ENCODE measurements at regions not wholly inside any gene's neighbourhood (a gene's known extent, or its start where the extent isn't known, plus 50 kb on each side); places are given as distances from the start of the nearest gene placed in this dataset.

- no peak for DNase-seq (ENCODE audit: low spot score)
- intact Hi-C loops (cut with DNase I), result no loop called here
These were observed 1239.7 kb downstream of the C4orf33 start for GRCh38 chr4:130335417-130336194.

GRCh38 chr4:130336585-130337217 lies 1240.7 kb downstream of the C4orf33 start:
- Histone ChIP-seq H3K27me3 (replicated peaks; ENCODE audit: insufficient read depth) (no peaks in the 10 kb centered on the region), H3K4me3 (no peak overlapping the region), H3K36me3 (no peaks in the 10 kb centered on the region), H3K27ac (no peak overlapping the region), H3K9me3 (no peaks in the 10 kb centered on the region), H3K4me1 (replicated peaks) (no peaks in the 10 kb centered on the region)
- WGBS, result 77% methylated on average over 5 of the region's 5 CpGs
- TF ChIP-seq CTCF (IDR thresholded peaks at IDR 0.05) (no peak), POLR2AphosphoS5 (IDR thresholded peaks at IDR 0.05) (no peak), POLR2A (IDR thresholded peaks at IDR 0.05) (no peak)
- no peak for DNase-seq (ENCODE audit: low spot score)
- intact Hi-C loops (cut with DNase I), result no loop called here

More at GRCh38 chr4:130335417-130336194, 1239.7 kb downstream of the C4orf33 start:
- Histone ChIP-seq H3K36me3 (no peaks in the 10 kb centered on the region), H3K4me3 (no peak overlapping the region), H3K27ac (no peak overlapping the region), H3K9me3 (no peaks in the 10 kb centered on the region), H3K4me1 (replicated peaks) (no peaks in the 10 kb centered on the region), H3K27me3 (replicated peaks; ENCODE audit: insufficient read depth) (no peaks in the 10 kb centered on the region)
- WGBS, result 68% methylated on average over 5 of the region's 5 CpGs
- TF ChIP-seq POLR2AphosphoS5 (IDR thresholded peaks at IDR 0.05), result no peak
- TF ChIP-seq POLR2A (IDR thresholded peaks at IDR 0.05), result no peak
- TF ChIP-seq CTCF (IDR thresholded peaks at IDR 0.05), result no peak

- H3K4me1 ChIP-seq (replicated peaks), result no peaks in the 10 kb centered on the region
- H3K36me3 ChIP-seq, result no peaks in the 10 kb centered on the region
- intact Hi-C loops (cut with DNase I), result no loop called here
- WGBS, result 67% methylated on average over 1 of the region's 1 CpG
- no peaks in the 10 kb centered on the region for H3K9me3 ChIP-seq
- no peak for DNase-seq (ENCODE audit: low spot score)
- TF ChIP-seq CTCF (IDR thresholded peaks at IDR 0.05), result no peak
- no peak for TF ChIP-seq POLR2AphosphoS5 (IDR thresholded peaks at IDR 0.05)
- TF ChIP-seq POLR2A (IDR thresholded peaks at IDR 0.05), result no peak
- no peak overlapping the region for H3K27ac ChIP-seq
- H3K27me3 ChIP-seq (replicated peaks; ENCODE audit: insufficient read depth), result no peaks in the 10 kb centered on the region
- H3K4me3 ChIP-seq, result no peak overlapping the region
These were observed 1242.9 kb downstream of the C4orf33 start for GRCh38 chr4:130338851-130339250.

- no peaks in the 10 kb centered on the region for H3K36me3 ChIP-seq
- no peak for TF ChIP-seq POLR2A (IDR thresholded peaks at IDR 0.05)
- no peak for TF ChIP-seq CTCF (IDR thresholded peaks at IDR 0.05)
- 93% methylated on average over 7 of the region's 7 CpGs for WGBS
- H3K4me3 ChIP-seq, result no peak overlapping the region
- H3K27me3 ChIP-seq (replicated peaks; ENCODE audit: insufficient read depth), result no peaks in the 10 kb centered on the region
- no peak overlapping the region for H3K27ac ChIP-seq
- no peaks in the 10 kb centered on the region for H3K9me3 ChIP-seq
- H3K4me1 ChIP-seq (replicated peaks), result no peaks in the 10 kb centered on the region
- no peak for DNase-seq (ENCODE audit: low spot score)
- intact Hi-C loops (cut with DNase I), result no loop called here
These were observed 1253.8 kb downstream of the C4orf33 start for GRCh38 chr4:130349745-130350144.

GRCh38 chr4:130356873-130357272 lies 1260.9 kb downstream of the C4orf33 start:
- H3K4me3 ChIP-seq, result no peak overlapping the region
- no peak for TF ChIP-seq POLR2A (IDR thresholded peaks at IDR 0.05)
- no peak for TF ChIP-seq POLR2AphosphoS5 (IDR thresholded peaks at IDR 0.05)
- TF ChIP-seq CTCF (IDR thresholded peaks at IDR 0.05), result no peak
- no peaks in the 10 kb centered on the region for H3K9me3 ChIP-seq
- no peaks in the 10 kb centered on the region for H3K4me1 ChIP-seq (replicated peaks)
- no peaks in the 10 kb centered on the region for H3K27me3 ChIP-seq (replicated peaks; ENCODE audit: insufficient read depth)
- no peak for DNase-seq (ENCODE audit: low spot score)
- intact Hi-C loops (cut with DNase I), result no loop called here
- H3K27ac ChIP-seq, result no peak overlapping the region
- no peaks in the 10 kb centered on the region for H3K36me3 ChIP-seq
- WGBS, result 34% methylated on average over 1 of the region's 1 CpG
